Karpas-422 (cell line): ENCODE measurements at regions not wholly inside any gene's neighbourhood (a gene's known extent, or its start where the extent isn't known, plus 50 kb on each side); places are given as distances from the start of the nearest gene placed in this dataset.
"Not testable (repeated sequence)": the region's sequence is repeated elsewhere in the genome, so short reads cannot be mapped to it uniquely, and the experiment has no call there.

ENCODE experiments used
- DNase-seq: peaks from one replicate; pipeline ENCODE4 v3.0.0-alpha.2; 2015
- H2AFZ ChIP-seq: fragments of 200-600 bp; sonication (generic); 2 replicates; pipeline ENCODE4 v1.6.1; 2014; ENCODE audit warnings: antibody characterized with exemption, low read length, mixed read lengths
- H3K27ac ChIP-seq: fragments of 200-600 bp; sonication (generic); 2 replicates; pipeline ENCODE4 v1.5.1; 2014; ENCODE audit warnings: mild to moderate bottlenecking, low read length, moderate library complexity
- H3K27me3 ChIP-seq: fragments of 200-600 bp; sonication (generic); 2 replicates; pipeline ENCODE4 v1.6.1; 2014; ENCODE audit warnings: low read length, mixed read lengths
- H3K36me3 ChIP-seq: fragments of 200-600 bp; sonication (generic); 2 replicates; pipeline ENCODE4 v1.6.1; 2014; ENCODE audit warnings: low read length, mixed read lengths; ENCODE audit not compliant: insufficient read depth
- H3K4me1 ChIP-seq: fragments of 200-600 bp; sonication (generic); 2 replicates; pipeline ENCODE4 v1.6.1; 2014; ENCODE audit warnings: mild to moderate bottlenecking, low read length, mixed read lengths
- H3K4me2 ChIP-seq: fragments of 200-600 bp; sonication (generic); 2 replicates; pipeline ENCODE4 v1.6.1; 2014; ENCODE audit warnings: low read length, low read depth, mild to moderate bottlenecking; ENCODE audit not compliant: poor library complexity, severe bottlenecking
- H3K4me3 ChIP-seq: fragments of 200-600 bp; sonication (generic); 2 replicates; pipeline ENCODE4 v1.5.1; 2014; ENCODE audit warnings: mild to moderate bottlenecking, antibody characterized with exemption, low read length, mixed read lengths
- H3K79me2 ChIP-seq: fragments of 200-600 bp; sonication (generic); 2 replicates; pipeline ENCODE4 v1.6.1; 2014; ENCODE audit warnings: mild to moderate bottlenecking, low read length, mixed read lengths
- H3K9ac ChIP-seq: fragments of 200-600 bp; sonication (generic); 2 replicates; pipeline ENCODE4 v1.6.0; 2014; ENCODE audit warnings: low read length
- H3K9me2 ChIP-seq: fragments of 200-600 bp; sonication (generic), shearing (Covaris generic); replicated peaks from 2 replicates; pipeline ENCODE4 v1.6.0; 2014; ENCODE audit warnings: mild to moderate bottlenecking, low read length, moderate library complexity; ENCODE audit not compliant: insufficient read depth
- H3K9me3 ChIP-seq: fragments of 300-700, 200-600 bp; sonication (generic); 2 replicates; pipeline ENCODE4 v1.6.1; 2014; ENCODE audit warnings: low read length, mixed read lengths
- H4K20me1 ChIP-seq: fragments of 200-600 bp; sonication (generic); 2 replicates; pipeline ENCODE4 v1.6.1; 2014; ENCODE audit warnings: mild to moderate bottlenecking, antibody characterized with exemption, low read length, low read depth; ENCODE audit not compliant: insufficient read depth

- Histone ChIP-seq H3K27ac (no peak overlapping the region), H2AFZ (no peak overlapping the region), H4K20me1 (no peaks in the 10 kb centered on the region), H3K4me1 (no peaks in the 10 kb centered on the region), H3K36me3 (no peaks in the 10 kb centered on the region), H3K4me2 (no peak overlapping the region), H3K4me3 (no peak overlapping the region), H3K9me3 (peaks cover 16% of the 10 kb centered on the region), H3K9me2 (no peaks in the 10 kb centered on the region), H3K9ac (no peak overlapping the region), H3K79me2 (no peaks in the 10 kb centered on the region), H3K27me3 (no peaks in the 10 kb centered on the region)
- DNase-seq = no peak
These were observed 463.3 kb downstream of the DOK5 start for GRCh38 chr20:54938707-54939106.

GRCh38 chr20:54933212-54933904 is 458.0 kb downstream of the DOK5 start:
- H3K4me2 ChIP-seq = no peak overlapping the region
- no peaks in the 10 kb centered on the region for H3K36me3 ChIP-seq
- H2AFZ ChIP-seq = no peak overlapping the region
- peaks cover 8% of the 10 kb centered on the region; the same call in 1 of the 2 replicates for H3K9me3 ChIP-seq
- H3K4me1 ChIP-seq = no peaks in the 10 kb centered on the region
- H3K27me3 ChIP-seq = no peaks in the 10 kb centered on the region
- H3K9ac ChIP-seq = no peak overlapping the region
- no peak overlapping the region for H3K4me3 ChIP-seq
- no peak for DNase-seq
- no peaks in the 10 kb centered on the region for H3K79me2 ChIP-seq
- H3K27ac ChIP-seq = no peak overlapping the region
- H3K9me2 ChIP-seq = no peaks in the 10 kb centered on the region
- H4K20me1 ChIP-seq = no peaks in the 10 kb centered on the region

GRCh38 chr20:54929191-54929590 is 453.8 kb downstream of the DOK5 start:
- no peak overlapping the region for H3K4me2 ChIP-seq
- peaks cover 19% of the 10 kb centered on the region; the same call in 1 of the 2 replicates for H3K9me3 ChIP-seq
- no peaks in the 10 kb centered on the region for H3K9me2 ChIP-seq
- H3K27me3 ChIP-seq = no peaks in the 10 kb centered on the region
- no peak overlapping the region for H2AFZ ChIP-seq
- no peak for DNase-seq
- no peak overlapping the region for H3K4me3 ChIP-seq
- no peaks in the 10 kb centered on the region for H3K4me1 ChIP-seq
- no peaks in the 10 kb centered on the region for H4K20me1 ChIP-seq
- no peak overlapping the region for H3K9ac ChIP-seq
- no peak overlapping the region for H3K27ac ChIP-seq
- H3K79me2 ChIP-seq = no peaks in the 10 kb centered on the region
- H3K36me3 ChIP-seq = no peaks in the 10 kb centered on the region

GRCh38 chr20:54928564-54928963 is 453.2 kb downstream of the DOK5 start:
- H3K9ac ChIP-seq = no peak overlapping the region
- no peak overlapping the region for H2AFZ ChIP-seq
- H3K27ac ChIP-seq = no peak overlapping the region
- no peaks in the 10 kb centered on the region for H3K4me1 ChIP-seq
- no peak overlapping the region for H3K4me3 ChIP-seq
- H3K79me2 ChIP-seq = no peaks in the 10 kb centered on the region
- H3K4me2 ChIP-seq = no peak overlapping the region
- H3K9me2 ChIP-seq = no peaks in the 10 kb centered on the region
- no peaks in the 10 kb centered on the region for H3K27me3 ChIP-seq
- no peak for DNase-seq
- no peaks in the 10 kb centered on the region for H3K36me3 ChIP-seq
- peaks cover 23% of the 10 kb centered on the region for H3K9me3 ChIP-seq
- H4K20me1 ChIP-seq = no peaks in the 10 kb centered on the region

- Histone ChIP-seq H3K4me2 (no peak overlapping the region), H3K9me3 (peaks cover 20% of the 10 kb centered on the region), H2AFZ (no peak overlapping the region), H3K4me1 (no peaks in the 10 kb centered on the region), H3K9ac (no peak overlapping the region), H3K79me2 (no peaks in the 10 kb centered on the region), H3K4me3 (no peak overlapping the region), H3K27me3 (no peaks in the 10 kb centered on the region), H3K36me3 (no peaks in the 10 kb centered on the region), H3K27ac (no peak overlapping the region), H3K9me2 (no peaks in the 10 kb centered on the region), H4K20me1 (no peaks in the 10 kb centered on the region)
- no peak for DNase-seq
These were observed 447.2 kb downstream of the DOK5 start for GRCh38 chr20:54922636-54923035.

GRCh38 chr20:54922096-54922495 is 446.7 kb downstream of the DOK5 start:
- Histone ChIP-seq H3K27ac (no peak overlapping the region), H3K4me3 (no peak overlapping the region), H3K27me3 (no peaks in the 10 kb centered on the region), H3K9ac (no peak overlapping the region), H3K9me2 (no peaks in the 10 kb centered on the region), H2AFZ (no peak overlapping the region), H3K9me3 (peaks cover 20% of the 10 kb centered on the region), H3K4me1 (no peaks in the 10 kb centered on the region), H3K79me2 (no peaks in the 10 kb centered on the region), H4K20me1 (no peaks in the 10 kb centered on the region), H3K36me3 (no peaks in the 10 kb centered on the region), H3K4me2 (no peak overlapping the region)
- DNase-seq = no peak

GRCh38 chr20:54920491-54920890 is 445.1 kb downstream of the DOK5 start:
- Histone ChIP-seq H2AFZ (no peak overlapping the region), H3K4me2 (no peak overlapping the region), H3K4me3 (no peak overlapping the region), H3K27me3 (no peaks in the 10 kb centered on the region), H3K4me1 (no peaks in the 10 kb centered on the region), H3K79me2 (no peaks in the 10 kb centered on the region), H3K9me2 (no peaks in the 10 kb centered on the region), H3K9me3 (peaks cover 27% of the 10 kb centered on the region), H3K9ac (no peak overlapping the region), H3K36me3 (no peaks in the 10 kb centered on the region), H4K20me1 (no peaks in the 10 kb centered on the region), H3K27ac (no peak overlapping the region)
- no peak for DNase-seq

GRCh38 chr20:54918993-54919392 is 443.6 kb downstream of the DOK5 start:
- not testable (repeated sequence) for H3K36me3 ChIP-seq, H2AFZ ChIP-seq, H3K4me3 ChIP-seq, H3K9ac ChIP-seq, H3K79me2 ChIP-seq, H3K4me2 ChIP-seq, DNase-seq, H3K4me1 ChIP-seq, H3K27ac ChIP-seq, H4K20me1 ChIP-seq, H3K9me2 ChIP-seq, H3K27me3 ChIP-seq
- H3K9me3 ChIP-seq = peaks cover 41% of the 10 kb centered on the region
